Jurkat, Clone E6-1 (cell line): ENCODE measurements at regions not wholly inside any gene's neighbourhood (a gene's known extent, or its start where the extent isn't known, plus 50 kb on each side); places are given as distances from the start of the nearest gene placed in this dataset.
"Not testable (repeated sequence)": the region's sequence is repeated elsewhere in the genome, so short reads cannot be mapped to it uniquely, and the experiment has no call there.

Source experiments
- DNase-seq: peaks from one replicate; pipeline ENCODE4 v3.0.0-alpha.2; 2011; ENCODE audit warnings: low read depth, low spot score
- H3K4me3 ChIP-seq: 2 replicates; pipeline ENCODE4 v1.5.1; 2011; ENCODE audit warnings: mild to moderate bottlenecking, low read length, control low read depth, moderate library complexity

DNA sequence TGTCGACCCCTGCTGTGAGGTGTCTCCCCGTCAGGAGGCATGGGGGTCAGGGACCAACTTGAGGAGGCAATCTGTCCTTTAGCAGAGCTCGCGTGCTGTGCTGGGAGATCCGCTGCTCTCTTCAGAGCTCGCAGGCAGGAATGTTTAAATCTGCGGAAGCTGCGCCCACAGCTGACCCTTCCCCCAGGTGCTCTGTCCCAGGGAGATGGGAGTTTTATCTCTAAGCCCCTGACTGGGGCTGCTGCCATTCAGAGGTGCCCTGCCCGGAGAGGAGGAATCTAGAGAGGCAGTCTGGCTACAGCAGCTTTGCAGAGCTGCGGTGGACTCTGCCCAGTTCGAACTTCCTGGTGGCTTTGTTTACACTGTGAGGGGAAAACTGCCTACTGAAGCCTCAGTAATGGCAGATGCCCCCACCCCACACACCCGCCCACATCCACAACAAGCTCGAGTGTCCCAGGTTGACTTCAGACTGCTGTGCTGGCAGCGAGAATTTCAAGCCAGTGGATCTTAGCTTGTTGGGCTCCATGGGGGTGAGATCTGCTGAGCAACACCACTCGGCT lies 133.1 kb downstream of the CENPC start:
- not testable (repeated sequence) for DNase-seq, H3K4me3 ChIP-seq

DNA sequence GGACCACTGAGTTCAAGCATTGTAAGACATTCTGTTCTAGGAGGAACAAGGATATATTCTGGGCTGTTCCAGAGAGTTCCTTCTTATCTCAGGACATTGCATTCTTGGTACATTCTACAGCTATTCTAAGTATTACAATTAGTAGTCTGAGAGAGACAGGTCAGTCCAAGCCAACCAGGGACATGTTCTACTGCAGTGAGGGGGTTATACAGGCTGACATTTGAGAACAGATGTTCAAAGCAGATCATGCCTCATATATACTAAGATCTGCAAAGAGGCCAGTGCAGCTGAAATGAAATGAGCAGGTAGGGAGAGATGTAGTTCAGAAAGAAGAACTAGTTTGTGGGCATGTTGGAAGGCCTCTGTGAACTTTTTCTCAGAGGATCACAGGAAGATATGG lies 142.0 kb downstream of the CENPC start:
- no peak for DNase-seq
- no peak overlapping the region for H3K4me3 ChIP-seq

GRCh38 chr4:67401902-67402301 lies 143.4 kb downstream of the CENPC start:
- no peak overlapping the region for H3K4me3 ChIP-seq
- DNase-seq = no peak

- DNase-seq = no peak
- no peak overlapping the region for H3K4me3 ChIP-seq
These were observed 147.4 kb downstream of the CENPC start for GRCh38 chr4:67397931-67398330.

- no peak for DNase-seq
- no peak overlapping the region for H3K4me3 ChIP-seq
These were observed 148.3 kb downstream of the CENPC start for GRCh38 chr4:67397031-67397430.

DNA sequence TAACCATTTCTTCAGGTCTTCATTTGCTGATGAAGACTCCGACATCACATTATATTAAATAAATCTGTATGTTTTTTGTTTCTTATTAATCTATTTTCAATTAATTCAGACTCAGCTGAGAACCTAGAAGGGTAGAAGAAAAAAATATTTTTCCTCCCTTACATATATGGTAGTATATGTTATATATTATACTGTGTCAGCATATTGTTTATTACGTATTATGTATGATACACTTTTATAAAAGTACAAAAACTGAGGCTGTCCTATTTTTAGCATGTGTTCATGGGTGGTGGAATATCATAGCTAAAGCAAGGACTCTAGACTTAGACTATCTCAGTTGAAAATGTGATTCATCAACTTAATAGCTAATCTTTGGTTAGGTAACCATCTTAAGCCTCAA lies 149.3 kb downstream of the CENPC start:
- no peak for DNase-seq
- H3K4me3 ChIP-seq = no peak overlapping the region

DNA sequence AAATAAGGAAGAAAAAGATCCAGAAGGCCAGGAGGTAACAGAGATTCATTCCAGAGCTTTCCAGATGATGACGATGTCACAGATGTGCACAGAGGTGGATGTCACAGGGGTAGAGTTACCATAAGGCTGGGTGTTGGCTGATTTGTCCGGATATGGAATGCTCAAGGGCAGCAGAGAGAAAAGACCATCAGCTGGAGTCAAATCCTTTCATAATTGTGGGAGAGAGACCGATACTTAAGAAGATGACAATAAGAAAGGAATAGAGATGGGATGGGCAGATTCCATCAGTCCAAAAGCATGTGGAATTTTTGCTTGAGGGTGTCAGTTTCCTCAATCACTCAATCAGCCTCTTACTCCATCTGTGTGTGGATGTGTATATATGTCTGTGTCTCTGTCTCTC lies 150.4 kb downstream of the CENPC start:
- DNase-seq = no peak
- no peak overlapping the region for H3K4me3 ChIP-seq

GRCh38 chr4:67393699-67394281 lies 151.5 kb downstream of the CENPC start:
- peak; percentile 55 for DNase-seq

GRCh38 chr4:67393007-67393406 lies 152.3 kb downstream of the CENPC start:
- DNase-seq = no peak
- H3K4me3 ChIP-seq = no peak overlapping the region

More at GRCh38 chr4:67393699-67394281, 151.5 kb downstream of the CENPC start:
- H3K4me3 ChIP-seq = no peak overlapping the region

GRCh38 chr4:67381406-67381804 lies 163.9 kb downstream of the CENPC start:
- DNase-seq, H3K4me3 ChIP-seq: not testable (repeated sequence)

- H3K4me3 ChIP-seq, DNase-seq: not testable (repeated sequence)
These were observed 164.4 kb downstream of the CENPC start for GRCh38 chr4:67380702-67381405.

DNA sequence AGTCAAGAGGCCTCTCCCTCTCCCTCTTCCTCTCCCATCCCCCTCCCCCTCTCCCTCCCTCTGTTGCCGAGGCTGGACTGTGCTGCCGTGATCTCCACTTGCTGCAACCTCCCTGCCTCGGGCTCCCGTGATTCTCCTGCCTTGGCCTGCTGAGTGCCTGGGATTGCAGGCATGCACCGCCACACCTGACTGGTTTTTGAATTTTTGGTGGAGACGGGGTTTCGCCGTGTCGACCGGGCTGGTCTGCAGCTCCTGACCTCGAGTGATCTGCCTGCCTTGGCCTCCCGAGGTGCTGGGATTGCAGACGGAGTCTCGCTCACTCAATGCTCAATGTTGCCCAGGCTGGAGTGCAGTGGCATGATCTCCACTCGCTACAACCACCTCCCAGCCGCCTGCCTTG lies 165.1 kb downstream of the CENPC start:
- no peak overlapping the region for H3K4me3 ChIP-seq
- DNase-seq = no peak

DNA sequence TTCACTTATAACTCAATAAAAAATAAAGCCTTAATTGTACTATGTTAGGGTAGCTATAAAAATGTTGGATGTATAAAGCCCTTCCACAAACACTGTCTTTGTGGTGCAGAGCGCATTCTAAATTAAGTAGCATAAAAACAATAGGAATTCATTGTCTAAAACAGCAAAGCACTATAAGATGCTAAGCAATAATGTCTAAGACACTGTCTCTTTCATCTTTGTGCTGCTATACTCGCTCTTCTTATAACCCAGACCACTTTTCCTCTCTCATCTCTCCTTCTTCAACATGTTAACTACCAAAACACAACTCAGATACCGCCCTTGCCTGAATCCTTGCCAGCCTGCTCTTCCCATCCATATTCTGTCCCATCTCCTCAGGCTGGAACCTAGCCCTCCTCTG lies 170.0 kb downstream of the CENPC start:
- H3K4me3 ChIP-seq = no peak overlapping the region

GRCh38 chr4:67371615-67372014 lies 173.7 kb downstream of the CENPC start:
- no peak overlapping the region for H3K4me3 ChIP-seq
- no peak for DNase-seq

More for the DNA sequence above, 170.0 kb downstream of the CENPC start:
- no peak for DNase-seq

GRCh38 chr4:67366311-67366861 lies 178.9 kb downstream of the CENPC start:
- H3K4me3 ChIP-seq = no peak overlapping the region
- DNase-seq = no peak

DNA sequence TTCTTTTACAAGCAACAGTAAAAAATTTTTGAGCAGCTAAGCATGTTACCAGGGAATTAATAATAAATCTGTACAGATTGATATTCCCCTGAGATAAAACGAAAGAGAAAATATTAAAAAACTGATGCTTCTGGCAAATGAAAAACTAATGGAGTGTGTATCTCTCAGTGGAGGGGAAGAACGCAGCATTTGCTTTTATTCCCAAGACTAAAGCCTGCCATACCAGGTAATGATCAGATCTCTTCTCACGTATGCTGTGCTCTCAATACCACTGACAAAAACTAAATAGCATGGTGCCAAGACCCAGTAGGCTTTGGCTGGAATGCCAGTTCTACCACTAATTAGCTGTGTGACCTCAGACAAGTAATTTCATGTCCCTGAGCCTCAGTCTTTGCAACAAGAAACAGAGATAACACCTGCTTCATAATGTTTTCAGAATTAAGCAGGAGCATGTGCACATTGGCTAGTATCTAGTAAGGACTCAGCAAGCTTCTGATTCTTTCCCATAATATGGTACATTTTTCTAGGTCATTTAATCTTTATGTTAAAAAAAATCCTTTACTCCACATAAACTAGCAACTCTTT lies 179.6 kb downstream of the CENPC start:
- H3K4me3 ChIP-seq = no peak overlapping the region
- no peak for DNase-seq

- DNase-seq = no peak
These were observed 189.5 kb downstream of the CENPC start for GRCh38 chr4:67355806-67356205.

GRCh38 chr4:67346654-67347053 lies 198.6 kb downstream of the CENPC start:
- no peak for DNase-seq
- no peak overlapping the region for H3K4me3 ChIP-seq

More at GRCh38 chr4:67355806-67356205, 189.5 kb downstream of the CENPC start:
- no peak overlapping the region for H3K4me3 ChIP-seq

DNA sequence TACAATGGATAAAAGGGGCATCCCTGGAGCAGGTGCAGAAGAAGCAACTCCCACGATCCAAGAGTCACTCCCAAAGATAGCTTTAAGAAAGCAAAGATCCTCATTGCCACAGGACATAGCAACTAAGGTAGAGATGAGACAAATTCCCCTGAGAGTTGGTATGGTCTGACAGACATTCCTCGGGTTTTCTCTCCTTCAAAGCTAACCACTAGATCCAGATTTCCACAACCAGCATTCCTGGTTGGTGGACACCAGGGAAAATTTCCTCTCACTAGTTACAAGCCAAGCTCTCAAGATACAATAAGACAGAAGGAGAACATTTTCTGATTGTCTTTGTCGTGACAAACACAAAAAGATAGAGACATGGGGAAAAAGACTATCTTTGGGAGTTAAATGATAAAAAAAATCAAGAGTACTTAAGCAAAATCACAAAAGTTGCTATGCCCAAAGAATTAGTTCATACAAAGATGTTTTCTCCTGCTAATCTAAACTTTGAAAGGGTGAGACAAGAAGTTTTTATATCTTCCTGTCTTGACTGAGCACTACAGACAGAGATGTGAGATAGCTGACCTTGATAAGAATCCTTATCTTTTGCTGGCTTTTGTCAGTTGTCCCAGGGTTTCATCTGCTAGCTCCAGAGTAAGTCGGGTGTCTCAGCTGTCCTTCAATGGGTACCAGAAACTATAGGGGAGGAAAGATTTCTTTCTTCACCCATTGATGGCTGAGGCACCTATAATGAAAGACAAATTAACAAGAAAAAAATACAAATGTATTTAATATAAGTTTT lies 200.5 kb downstream of the CENPC start:
- DNase-seq = no peak
- no peak overlapping the region for H3K4me3 ChIP-seq
